Ovary (tissue), 3 donors: ENCODE measurements at regions not wholly inside any gene's neighbourhood (a gene's known extent, or its start where the extent isn't known, plus 50 kb on each side); places are given as distances from the start of the nearest gene placed in this dataset.

Source experiments
- EP300 ChIP-seq: sonication (generic); formaldehyde crosslinking; IDR thresholded peaks from one replicate; pipeline ENCODE4 v1.6.1; 2017; ENCODE audit warnings: antibody characterized with exemption
- POLR2A ChIP-seq: fragments of 450-650 bp; IDR thresholded peaks from one replicate; pipeline ENCODE4 v1.6.1; 2017; ENCODE audit warnings: antibody characterized with exemption, mild to moderate bottlenecking, moderate library complexity
- TF ChIP-seq, protein P1 (sequence below), 3 donors: fragments of 450-650 bp in 2 of 3; fragments of 200-600 bp in 1 of 3; IDR thresholded peaks; one replicate each; pipeline versions ENCODE4 v1.5.1 to v1.8.0; 2016 to 2022; ENCODE audit warnings: antibody characterized with exemption in 3 of 3, mild to moderate bottlenecking in 1 of 3
- donor health status: DM: no; HTN: no; CAD: no.

DNA sequence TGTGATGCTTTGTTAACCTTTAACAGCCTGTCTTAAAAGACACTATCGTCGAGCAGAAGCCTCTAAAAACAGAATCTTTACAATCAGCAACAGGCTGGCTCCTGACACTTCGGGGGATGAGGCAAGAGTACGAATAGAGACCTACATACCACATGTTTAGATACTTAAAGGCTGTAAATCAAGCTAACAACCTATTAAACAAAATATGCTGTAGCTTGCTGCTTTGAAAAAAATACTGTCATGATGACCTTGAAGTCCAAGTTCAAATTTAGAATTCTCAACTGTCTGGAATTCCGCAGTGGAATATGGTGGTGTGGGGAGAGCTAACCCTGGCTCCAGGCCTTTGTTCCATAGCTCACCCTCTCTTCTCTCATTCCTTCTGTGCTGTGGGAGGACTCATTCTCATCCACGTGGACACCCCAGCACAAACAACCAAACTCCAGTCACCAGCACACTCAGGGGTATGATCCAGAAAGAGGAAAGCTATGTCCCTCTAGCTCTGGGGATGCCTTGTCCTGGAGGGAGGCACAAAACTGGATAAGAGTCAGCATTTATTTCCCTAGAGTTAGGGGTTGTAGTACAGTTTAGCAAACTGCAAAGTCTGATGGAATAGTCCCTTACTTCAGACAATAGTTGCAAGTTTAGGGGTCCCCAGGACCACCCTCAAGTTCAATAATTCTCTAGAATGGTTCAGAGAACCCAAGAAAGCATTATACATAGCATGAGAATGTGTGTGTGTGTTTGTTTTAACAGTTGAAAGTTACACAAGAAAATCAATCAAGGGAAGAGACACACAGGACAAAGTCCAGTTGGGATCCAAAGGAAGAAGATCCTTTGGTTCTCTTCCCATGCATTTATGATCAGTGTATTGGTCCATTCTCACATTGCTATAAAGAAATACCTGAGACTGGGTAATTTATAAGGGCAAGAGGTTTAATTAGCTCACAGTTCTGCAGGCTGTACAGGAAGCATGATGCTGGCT, 196.1 kb upstream of the SVIL start:
- TF ChIP-seq, protein P1, sequence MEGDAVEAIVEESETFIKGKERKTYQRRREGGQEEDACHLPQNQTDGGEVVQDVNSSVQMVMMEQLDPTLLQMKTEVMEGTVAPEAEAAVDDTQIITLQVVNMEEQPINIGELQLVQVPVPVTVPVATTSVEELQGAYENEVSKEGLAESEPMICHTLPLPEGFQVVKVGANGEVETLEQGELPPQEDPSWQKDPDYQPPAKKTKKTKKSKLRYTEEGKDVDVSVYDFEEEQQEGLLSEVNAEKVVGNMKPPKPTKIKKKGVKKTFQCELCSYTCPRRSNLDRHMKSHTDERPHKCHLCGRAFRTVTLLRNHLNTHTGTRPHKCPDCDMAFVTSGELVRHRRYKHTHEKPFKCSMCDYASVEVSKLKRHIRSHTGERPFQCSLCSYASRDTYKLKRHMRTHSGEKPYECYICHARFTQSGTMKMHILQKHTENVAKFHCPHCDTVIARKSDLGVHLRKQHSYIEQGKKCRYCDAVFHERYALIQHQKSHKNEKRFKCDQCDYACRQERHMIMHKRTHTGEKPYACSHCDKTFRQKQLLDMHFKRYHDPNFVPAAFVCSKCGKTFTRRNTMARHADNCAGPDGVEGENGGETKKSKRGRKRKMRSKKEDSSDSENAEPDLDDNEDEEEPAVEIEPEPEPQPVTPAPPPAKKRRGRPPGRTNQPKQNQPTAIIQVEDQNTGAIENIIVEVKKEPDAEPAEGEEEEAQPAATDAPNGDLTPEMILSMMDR (IDR thresholded peaks at IDR 0.05), result no peak
- TF ChIP-seq POLR2A (no peak), EP300 (no peak)
